ENCODE measurements at regions not wholly inside any gene's neighbourhood (a gene's known extent, or its start where the extent isn't known, plus 50 kb on each side); places are given as distances from the start of the nearest gene placed in this dataset.
"Not testable (repeated sequence)": the region's sequence is repeated elsewhere in the genome, so short reads cannot be mapped to it uniquely, and the experiment has no call there.

GRCh38 chr16:59859676-59860402 lies 1125.7 kb upstream of the GOT2 start:
- ChIA-PET CTCF (no interaction called here), POLR2A (no interaction called here)
- Mint-ChIP-seq H3K36me3 (ENCODE audit: low read depth) (no peaks in the 10 kb centered on the region), H3K27ac (no peak overlapping the region), H3K4me1 (no peaks in the 10 kb centered on the region), H3K9me3 (peaks cover 18% of the 10 kb centered on the region), H3K27me3 (no peaks in the 10 kb centered on the region), H3K4me3 (no peak overlapping the region)
- no peak for DNase-seq

DNA sequence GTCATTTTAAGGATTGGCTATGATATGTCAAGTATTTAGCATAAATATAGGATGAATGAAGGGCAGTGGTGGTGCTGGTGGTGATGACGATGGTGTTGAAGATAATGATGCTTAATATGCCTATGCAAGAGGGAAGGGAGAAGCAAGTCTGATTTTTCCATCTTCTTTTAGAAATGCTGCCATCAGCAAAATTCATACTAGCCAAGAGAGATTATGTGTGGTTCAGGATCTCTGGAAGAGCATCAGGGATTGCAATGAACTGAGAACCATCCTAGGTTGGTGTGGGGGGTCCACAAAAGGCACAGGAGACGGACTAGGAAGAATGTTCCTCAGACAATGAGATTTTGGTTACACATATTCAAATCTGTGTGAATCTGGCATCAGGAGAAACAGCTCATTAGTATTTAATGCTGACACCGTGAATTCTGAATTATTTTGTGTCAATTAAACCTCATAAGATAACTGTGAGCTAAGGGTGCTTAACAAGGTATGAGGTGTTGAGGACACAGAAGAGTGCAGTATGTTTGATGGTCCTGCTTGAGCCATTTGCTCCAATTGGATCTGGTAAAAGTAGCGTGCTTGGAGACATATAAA lies 1120.8 kb upstream of the GOT2 start:
- ChIA-PET CTCF (no interaction called here), POLR2A (no interaction called here)
- Mint-ChIP-seq H3K27ac (no peak overlapping the region), H3K4me1 (no peaks in the 10 kb centered on the region), H3K4me3 (no peak overlapping the region), H3K36me3 (ENCODE audit: low read depth) (no peaks in the 10 kb centered on the region), H3K9me3 (peaks cover 23% of the 10 kb centered on the region), H3K27me3 (no peaks in the 10 kb centered on the region)
- no peak for DNase-seq

DNA sequence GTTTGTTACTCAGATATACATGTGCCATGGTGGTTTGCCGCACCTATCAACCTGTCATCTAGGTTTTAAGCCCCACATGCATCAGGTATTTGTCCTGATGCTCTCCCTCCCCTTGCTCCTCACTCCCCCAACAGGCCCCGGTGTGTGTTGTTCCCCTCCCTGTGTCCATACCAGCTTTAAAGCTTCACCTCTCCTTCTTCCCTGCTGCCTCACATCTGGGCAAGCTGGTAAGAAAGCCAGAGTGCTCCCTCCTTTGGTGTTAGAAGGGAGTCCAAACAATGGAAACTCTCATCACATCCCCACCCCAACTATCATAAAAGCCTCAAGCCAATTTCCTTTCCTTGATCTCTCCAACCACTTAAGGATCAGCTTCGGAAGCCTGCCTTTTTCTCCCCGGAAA lies 1115.6 kb upstream of the GOT2 start:
- no peaks in the 10 kb centered on the region for H3K36me3 Mint-ChIP-seq (ENCODE audit: low read depth)
- no peak overlapping the region for H3K27ac Mint-ChIP-seq
- CTCF ChIA-PET = no interaction called here
- H3K27me3 Mint-ChIP-seq = no peaks in the 10 kb centered on the region
- POLR2A ChIA-PET = no interaction called here
- DNase-seq = no peak
- H3K4me3 Mint-ChIP-seq = no peak overlapping the region
- no peaks in the 10 kb centered on the region for H3K4me1 Mint-ChIP-seq
- H3K9me3 Mint-ChIP-seq = peaks cover 25% of the 10 kb centered on the region

DNA sequence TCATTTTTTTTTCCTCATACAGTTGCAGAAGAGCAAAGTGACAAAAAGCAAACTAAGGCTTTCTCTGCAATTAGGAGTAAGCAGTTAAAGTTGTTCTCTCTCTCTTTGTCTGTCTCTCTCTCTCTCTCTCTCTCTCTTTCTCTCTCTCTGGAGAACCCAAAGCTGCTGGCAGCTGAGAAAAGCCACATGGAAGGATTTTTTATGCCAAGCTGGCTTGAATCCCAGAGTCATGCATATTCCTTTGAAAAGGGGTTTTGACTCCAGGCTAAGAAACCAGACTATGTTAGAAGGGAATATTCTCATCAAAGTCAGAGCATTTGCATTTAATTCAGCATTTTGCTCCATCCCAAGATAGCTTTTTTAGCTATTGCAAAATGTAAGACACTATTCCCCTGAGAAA lies 1114.2 kb upstream of the GOT2 start:
- H3K27me3 Mint-ChIP-seq = no peaks in the 10 kb centered on the region

GRCh38 chr16:59840169-59840568 lies 1106.1 kb upstream of the GOT2 start:
- no peak overlapping the region for H3K4me3 Mint-ChIP-seq
- no peaks in the 10 kb centered on the region for H3K4me1 Mint-ChIP-seq
- H3K27me3 Mint-ChIP-seq = no peaks in the 10 kb centered on the region
- ChIA-PET POLR2A (no interaction called here), CTCF (no interaction called here)
- H3K36me3 Mint-ChIP-seq (ENCODE audit: low read depth) = no peaks in the 10 kb centered on the region
- DNase-seq = no peak
- no peak overlapping the region for H3K27ac Mint-ChIP-seq
- H3K9me3 Mint-ChIP-seq = peaks cover 20% of the 10 kb centered on the region

More for the DNA sequence above, 1114.2 kb upstream of the GOT2 start:
- no peaks in the 10 kb centered on the region for H3K4me1 Mint-ChIP-seq
- no peaks in the 10 kb centered on the region for H3K36me3 Mint-ChIP-seq (ENCODE audit: low read depth)
- CTCF ChIA-PET = no interaction called here
- H3K4me3 Mint-ChIP-seq = no peak overlapping the region
- POLR2A ChIA-PET = no interaction called here
- peaks cover 18% of the 10 kb centered on the region for H3K9me3 Mint-ChIP-seq
- H3K27ac Mint-ChIP-seq = no peak overlapping the region
- DNase-seq = no peak

DNA sequence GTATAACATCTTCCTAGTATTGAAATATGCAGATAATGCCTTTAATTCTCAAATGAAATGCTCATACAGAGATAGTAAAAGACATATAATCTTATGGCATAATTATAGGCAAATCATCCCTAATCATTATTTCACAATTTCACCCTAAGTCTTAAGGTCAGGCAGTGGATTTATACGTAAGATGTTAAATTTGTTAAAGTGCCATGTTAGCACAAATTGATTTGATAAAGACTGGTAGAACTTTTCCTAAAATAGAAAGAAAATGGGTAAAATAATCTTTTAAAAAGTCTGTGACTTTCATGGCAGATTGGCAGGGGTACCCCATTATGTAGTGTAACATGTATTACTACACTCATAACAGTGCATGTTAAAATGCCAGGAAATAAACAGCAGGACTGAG lies 1092.7 kb upstream of the GOT2 start:
- no peaks in the 10 kb centered on the region for H3K4me1 Mint-ChIP-seq

DNA sequence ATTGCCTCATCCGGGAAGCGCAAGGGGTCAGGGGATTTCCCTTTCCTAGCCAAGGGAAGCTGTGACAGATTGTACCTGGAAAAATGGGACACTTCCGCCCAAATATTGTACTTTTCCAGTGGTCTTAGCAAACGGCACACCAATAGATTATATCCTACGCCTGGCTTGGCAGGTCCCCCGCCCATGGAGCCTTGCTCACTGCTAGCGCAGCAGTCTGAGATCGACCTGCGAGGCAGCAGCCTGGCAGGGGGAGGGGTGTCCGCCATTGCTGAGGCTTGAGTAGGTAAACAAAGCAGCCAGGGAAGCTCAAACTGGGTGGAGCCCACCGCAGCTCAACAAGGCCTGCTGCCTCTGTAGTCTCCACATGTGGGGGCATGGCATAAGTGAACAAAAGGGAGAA lies 1075.4 kb upstream of the GOT2 start:
- peaks cover 28% of the 10 kb centered on the region for H3K9me3 Mint-ChIP-seq
- H3K27ac Mint-ChIP-seq; H3K4me1 Mint-ChIP-seq; POLR2A ChIA-PET; H3K36me3 Mint-ChIP-seq (ENCODE audit: low read depth); DNase-seq; H3K4me3 Mint-ChIP-seq; CTCF ChIA-PET; H3K27me3 Mint-ChIP-seq: not testable (repeated sequence)

More for the DNA sequence above, 1092.7 kb upstream of the GOT2 start:
- ChIA-PET CTCF (no interaction called here), POLR2A (no interaction called here)
- H3K9me3 Mint-ChIP-seq = peaks cover 9% of the 10 kb centered on the region
- no peaks in the 10 kb centered on the region for H3K36me3 Mint-ChIP-seq (ENCODE audit: low read depth)
- DNase-seq = no peak
- no peak overlapping the region for H3K27ac Mint-ChIP-seq
- H3K27me3 Mint-ChIP-seq = no peaks in the 10 kb centered on the region
- H3K4me3 Mint-ChIP-seq = no peak overlapping the region

GRCh38 chr16:59783191-59783590 lies 1049.1 kb upstream of the GOT2 start:
- Mint-ChIP-seq H3K36me3 (ENCODE audit: low read depth) (no peaks in the 10 kb centered on the region), H3K9me3 (peaks cover 9% of the 10 kb centered on the region), H3K4me1 (no peaks in the 10 kb centered on the region), H3K27ac (no peak overlapping the region), H3K27me3 (no peaks in the 10 kb centered on the region), H3K4me3 (no peak overlapping the region)
- ChIA-PET POLR2A (no interaction called here), CTCF (no interaction called here)
- no peak for DNase-seq

- Mint-ChIP-seq H3K27me3 (no peaks in the 10 kb centered on the region), H3K36me3 (ENCODE audit: low read depth) (no peaks in the 10 kb centered on the region), H3K9me3 (peaks cover 7% of the 10 kb centered on the region), H3K4me3 (no peak overlapping the region), H3K4me1 (no peaks in the 10 kb centered on the region), H3K27ac (no peak overlapping the region)
- ChIA-PET POLR2A (no interaction called here), CTCF (no interaction called here)
- no peak for DNase-seq
Measured at GRCh38 chr16:59773330-59773729, 1039.2 kb upstream of the GOT2 start.

DNA sequence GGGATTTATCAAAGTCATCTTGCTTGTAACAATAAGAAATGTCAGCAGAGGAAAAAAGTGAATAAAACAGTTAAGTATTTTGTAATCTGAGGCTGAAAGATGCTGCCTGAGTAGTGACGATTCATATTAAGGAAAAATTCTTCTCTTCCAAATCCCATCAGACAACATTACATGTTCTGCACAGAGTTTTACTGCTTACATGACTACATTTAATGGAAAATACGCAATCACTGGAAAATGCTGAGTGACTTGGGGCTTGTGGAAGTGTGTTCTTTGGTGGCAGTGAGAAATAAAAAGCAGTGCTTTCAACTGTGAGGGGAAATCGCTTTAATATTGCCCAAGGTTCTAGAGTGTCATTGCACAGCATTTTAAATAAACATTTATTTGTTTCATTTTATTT lies 1025.2 kb upstream of the GOT2 start:
- Mint-ChIP-seq H3K27me3 (no peaks in the 10 kb centered on the region), H3K9me3 (peaks cover 33% of the 10 kb centered on the region), H3K36me3 (ENCODE audit: low read depth) (no peaks in the 10 kb centered on the region), H3K4me3 (no peak overlapping the region), H3K4me1 (no peaks in the 10 kb centered on the region), H3K27ac (no peak overlapping the region)
- POLR2A ChIA-PET = no interaction called here
- no peak for DNase-seq
- CTCF ChIA-PET = no interaction called here

DNA sequence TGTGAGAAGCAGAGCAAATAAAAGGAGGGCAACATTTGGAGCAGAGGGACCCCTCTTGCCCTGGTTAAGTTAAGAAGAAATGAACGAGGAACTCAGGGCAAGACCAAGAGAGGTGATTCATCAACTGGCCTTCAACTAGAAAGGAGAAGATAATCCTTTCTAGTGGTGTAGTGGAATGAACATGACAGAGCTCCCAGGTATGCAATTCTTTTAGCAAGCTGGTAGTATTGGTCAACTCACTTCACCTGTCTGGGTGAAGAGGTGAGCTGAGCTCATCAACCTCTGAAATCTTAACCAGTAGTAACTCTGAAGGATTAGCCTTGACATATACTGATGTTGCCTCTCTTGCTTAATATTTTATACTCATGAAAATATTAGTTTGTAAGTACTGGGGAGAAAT lies 1024.7 kb upstream of the GOT2 start:
- no peak overlapping the region for H3K4me3 Mint-ChIP-seq
- no peaks in the 10 kb centered on the region for H3K4me1 Mint-ChIP-seq
- H3K27me3 Mint-ChIP-seq = no peaks in the 10 kb centered on the region
- no peak overlapping the region for H3K27ac Mint-ChIP-seq
- peaks cover 33% of the 10 kb centered on the region for H3K9me3 Mint-ChIP-seq
- POLR2A ChIA-PET = no interaction called here
- DNase-seq = no peak
- CTCF ChIA-PET = no interaction called here
- H3K36me3 Mint-ChIP-seq (ENCODE audit: low read depth) = no peaks in the 10 kb centered on the region

DNA sequence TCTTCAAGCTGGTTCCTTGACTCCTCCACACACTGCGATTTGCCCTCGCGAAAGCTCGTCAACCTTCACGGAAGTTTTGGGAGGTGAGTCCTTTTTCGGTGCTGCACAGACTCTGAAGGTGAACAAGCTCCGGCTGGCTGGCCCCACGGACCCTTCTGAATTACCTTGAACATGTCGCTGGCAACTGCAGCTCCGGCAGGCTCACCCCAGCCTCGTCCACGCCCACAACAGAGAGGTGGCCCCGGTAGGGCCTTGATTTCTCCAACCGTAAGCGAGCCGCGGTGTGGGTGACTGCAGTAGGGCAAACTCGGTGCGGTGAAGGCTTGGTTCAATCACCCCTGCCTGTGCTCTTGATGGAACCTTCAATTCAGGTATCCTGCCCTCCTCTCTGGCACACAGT lies 1020.7 kb upstream of the GOT2 start:
- Mint-ChIP-seq H3K27me3 (no peaks in the 10 kb centered on the region), H3K9me3 (peaks cover 21% of the 10 kb centered on the region), H3K4me1 (no peaks in the 10 kb centered on the region), H3K36me3 (ENCODE audit: low read depth) (no peaks in the 10 kb centered on the region), H3K27ac (no peak overlapping the region), H3K4me3 (no peak overlapping the region)
- ChIA-PET CTCF (no interaction called here), POLR2A (no interaction called here)
- no peak for DNase-seq

DNA sequence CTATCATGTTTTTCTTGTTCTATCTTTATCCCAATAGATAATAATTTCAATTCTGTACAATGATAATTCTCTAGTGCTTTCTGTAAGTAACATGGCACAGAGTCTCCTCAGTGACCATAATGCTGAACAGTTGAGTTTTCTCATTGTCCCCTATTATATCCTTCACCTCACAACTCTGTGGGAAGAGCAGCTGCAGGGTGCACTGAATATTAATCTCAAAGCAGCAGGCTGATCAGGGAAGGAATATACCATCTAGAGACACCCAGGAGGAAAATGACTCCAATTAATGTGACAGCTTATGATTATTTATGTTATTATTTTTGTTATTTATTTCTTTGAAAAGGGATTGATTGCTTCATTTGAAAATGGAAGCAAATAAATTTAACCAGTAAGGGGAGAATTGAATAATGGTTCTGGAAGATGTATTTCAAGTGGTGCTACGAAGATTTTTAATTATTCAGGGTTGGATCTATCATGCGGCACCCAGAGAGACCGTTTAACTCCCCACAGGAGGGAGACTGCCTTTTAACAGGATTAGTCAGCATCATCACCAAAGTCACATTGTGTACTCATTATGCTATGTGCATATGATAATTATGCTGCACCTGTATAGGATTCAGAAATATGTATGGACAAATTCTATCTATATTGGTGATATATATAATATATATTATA lies 1015.7 kb upstream of the GOT2 start:
- Mint-ChIP-seq H3K4me1 (no peaks in the 10 kb centered on the region), H3K36me3 (ENCODE audit: low read depth) (no peaks in the 10 kb centered on the region), H3K27me3 (no peaks in the 10 kb centered on the region), H3K27ac (no peak overlapping the region), H3K9me3 (peaks cover 13% of the 10 kb centered on the region), H3K4me3 (no peak overlapping the region)
- ChIA-PET POLR2A (no interaction called here), CTCF (no interaction called here)
- no peak for DNase-seq

DNA sequence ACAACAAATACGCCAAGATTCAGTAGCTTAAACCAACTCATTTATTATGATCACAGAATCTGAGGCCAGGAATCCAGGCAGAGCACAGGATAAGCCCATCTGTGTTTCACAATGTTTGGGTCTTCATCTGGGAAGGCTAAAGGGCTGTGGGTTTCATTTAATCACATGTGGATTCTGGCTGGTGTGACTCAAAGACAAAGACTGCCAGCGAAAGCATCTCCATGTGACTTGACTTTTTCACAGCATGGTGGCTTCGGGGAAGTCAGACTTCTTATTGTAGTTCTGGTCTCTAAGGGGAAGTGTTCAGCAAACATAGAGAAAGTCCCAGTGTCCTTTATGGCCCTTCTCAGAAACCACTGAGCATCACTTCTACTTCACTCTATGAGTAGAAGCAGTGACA lies 1014.4 kb upstream of the GOT2 start:
- Mint-ChIP-seq H3K4me1 (no peaks in the 10 kb centered on the region), H3K27ac (no peak overlapping the region), H3K9me3 (peaks cover 13% of the 10 kb centered on the region), H3K36me3 (ENCODE audit: low read depth) (no peaks in the 10 kb centered on the region), H3K27me3 (no peaks in the 10 kb centered on the region), H3K4me3 (no peak overlapping the region)
- no peak for DNase-seq
- ChIA-PET CTCF (no interaction called here), POLR2A (no interaction called here)

Measured in activated CD4-positive, alpha-beta memory T cell treated with anti-CD3 and anti-CD28 coated beads, Interleukin-2, amount 10 ng/mL, durations not matched to agents 7 days and 5 days (primary cell).